ENCODE measurements at regions not wholly inside any gene's neighbourhood (a gene's known extent, or its start where the extent isn't known, plus 50 kb on each side); places are given as distances from the start of the nearest gene placed in this dataset.

DNA sequence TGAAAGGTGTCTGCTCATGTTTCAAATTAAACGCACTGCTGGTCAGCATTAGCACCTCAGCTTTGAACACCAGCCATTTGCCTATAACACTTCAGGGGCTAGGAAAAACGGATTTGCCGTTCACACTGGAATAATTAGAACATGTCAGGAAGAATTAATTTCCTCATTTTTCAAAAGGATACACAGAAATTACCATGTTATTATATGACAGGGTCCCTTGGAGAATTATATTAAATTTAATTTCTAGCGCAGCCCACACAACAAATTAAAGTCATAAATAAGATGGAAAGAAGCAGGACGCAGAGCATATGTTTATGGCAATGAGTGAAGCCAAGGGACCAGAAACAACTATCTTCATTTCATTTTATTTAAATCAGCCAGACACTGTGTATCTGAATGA is 83.8 kb upstream of the SOX6 start:
- no peak for DNase-seq (ENCODE audit: low spot score)

DNA sequence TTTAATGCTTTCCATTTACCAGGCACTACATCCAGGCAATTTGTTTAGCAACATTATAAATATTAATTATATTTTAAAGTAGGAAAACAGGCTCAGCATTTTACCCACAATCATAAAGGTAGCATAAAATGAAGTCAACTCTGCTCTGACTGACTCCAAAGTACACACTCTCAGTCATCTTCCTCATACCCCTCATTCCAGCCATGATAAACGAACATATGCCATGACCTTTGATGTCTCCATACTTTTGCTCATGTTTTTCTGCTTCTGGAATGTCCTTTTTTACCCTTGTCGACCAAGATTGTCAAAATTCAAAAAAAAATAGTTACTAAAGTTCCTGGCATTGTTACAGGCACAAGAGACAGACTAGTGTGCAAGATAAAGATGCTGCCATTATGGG is 77.7 kb upstream of the SOX6 start:
- no peak for DNase-seq (ENCODE audit: low spot score)

DNA sequence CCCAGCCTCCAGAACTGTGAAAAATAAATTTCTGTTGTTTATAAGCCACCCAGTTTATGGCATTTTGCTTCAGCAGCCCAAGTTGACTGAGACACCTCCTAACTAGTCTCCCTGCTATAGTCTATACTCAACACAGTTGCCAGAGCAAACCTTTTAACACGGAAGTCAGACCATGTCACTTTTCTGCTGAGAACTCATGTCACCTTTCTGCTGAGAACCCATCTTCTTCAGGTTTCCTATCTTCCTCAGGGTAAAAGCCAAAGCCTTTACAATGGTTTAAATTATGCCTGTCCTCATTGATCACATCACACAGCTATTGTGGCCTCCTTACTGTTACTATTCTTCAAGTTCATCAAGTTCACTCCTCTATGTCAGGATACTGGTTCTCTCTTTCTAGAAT is 74.3 kb upstream of the SOX6 start:
- no peak for DNase-seq (ENCODE audit: low spot score)

DNA sequence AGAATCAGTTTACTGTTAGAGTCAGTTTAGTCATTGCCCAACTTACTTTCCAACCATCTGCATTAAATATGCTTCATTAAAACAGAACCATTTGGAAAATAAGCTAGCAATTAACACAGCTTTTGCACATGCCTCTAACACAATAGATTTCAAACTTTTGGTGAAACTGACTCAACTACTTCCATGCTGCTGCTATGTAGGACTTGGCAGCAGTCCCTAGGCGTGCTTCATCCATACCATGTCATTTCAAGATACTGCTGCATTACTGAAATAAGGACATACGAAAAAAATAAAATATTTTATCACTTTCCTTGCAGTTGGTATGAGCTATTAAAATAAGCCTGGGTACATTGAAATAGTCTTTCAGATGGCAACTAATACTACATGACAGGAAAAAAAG is 65.5 kb upstream of the SOX6 start:
- DNase-seq (ENCODE audit: low spot score) = no peak

- DNase-seq (ENCODE audit: low spot score) = no peak
Measured at GRCh38 chr11:16418428-16419097, 62.2 kb upstream of the SOX6 start.

- DNase-seq (ENCODE audit: low spot score) = peak; percentile 30
Measured at GRCh38 chr11:16412525-16413172, 56.3 kb upstream of the SOX6 start.

- DNase-seq (ENCODE audit: low spot score) = peak; percentile 23
Measured at GRCh38 chr11:16410479-16410878, 54.1 kb upstream of the SOX6 start.

DNA sequence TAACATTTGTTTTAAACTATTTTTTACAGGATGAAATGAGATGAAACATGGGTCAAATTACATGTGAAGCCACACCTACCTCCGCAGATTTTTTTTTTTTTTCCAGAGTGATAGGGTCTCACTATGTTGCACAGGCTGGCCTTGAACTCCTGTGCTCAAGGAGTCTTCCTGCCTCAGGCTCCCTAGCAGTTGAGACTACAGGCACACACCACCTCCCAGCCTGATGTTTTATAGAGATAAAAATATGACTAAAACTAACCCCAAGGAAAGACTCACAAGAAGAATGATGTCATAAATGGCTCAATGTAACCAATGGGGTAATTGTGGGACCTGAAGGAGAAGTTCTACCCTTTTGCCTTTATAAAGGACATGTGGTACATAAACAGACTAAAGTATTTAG is 52.3 kb upstream of the SOX6 start:
- DNase-seq (ENCODE audit: low spot score) = no peak

GRCh38 chr11:16406226-16406625 is 49.9 kb upstream of the SOX6 start:
- DNase-seq (ENCODE audit: low spot score) = no peak

Measured in H4 (cell line).